ENCODE measurements at regions not wholly inside any gene's neighbourhood (a gene's known extent, or its start where the extent isn't known, plus 50 kb on each side); places are given as distances from the start of the nearest gene placed in this dataset.

DNA sequence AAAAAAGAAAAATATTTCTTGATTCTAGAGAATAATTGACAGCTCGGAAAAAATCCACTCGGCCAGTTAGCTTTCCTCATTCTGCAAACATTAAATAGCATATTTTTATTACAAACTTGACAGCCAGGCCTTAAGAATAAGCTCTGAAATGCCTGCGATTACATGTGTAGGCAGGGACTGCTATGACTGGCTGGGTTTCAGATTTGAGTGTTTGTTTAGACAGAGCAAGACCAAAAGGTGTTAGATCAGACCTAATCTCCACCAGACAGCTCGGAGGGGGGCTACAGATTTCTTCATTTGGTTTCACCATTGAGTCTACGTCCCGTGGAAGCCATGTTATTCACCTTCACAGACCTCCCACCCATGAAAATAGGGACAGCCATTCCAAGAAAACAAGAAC lies 192.1 kb upstream of the ADAMTS5 start:
- TF ChIP-seq, protein P1, sequence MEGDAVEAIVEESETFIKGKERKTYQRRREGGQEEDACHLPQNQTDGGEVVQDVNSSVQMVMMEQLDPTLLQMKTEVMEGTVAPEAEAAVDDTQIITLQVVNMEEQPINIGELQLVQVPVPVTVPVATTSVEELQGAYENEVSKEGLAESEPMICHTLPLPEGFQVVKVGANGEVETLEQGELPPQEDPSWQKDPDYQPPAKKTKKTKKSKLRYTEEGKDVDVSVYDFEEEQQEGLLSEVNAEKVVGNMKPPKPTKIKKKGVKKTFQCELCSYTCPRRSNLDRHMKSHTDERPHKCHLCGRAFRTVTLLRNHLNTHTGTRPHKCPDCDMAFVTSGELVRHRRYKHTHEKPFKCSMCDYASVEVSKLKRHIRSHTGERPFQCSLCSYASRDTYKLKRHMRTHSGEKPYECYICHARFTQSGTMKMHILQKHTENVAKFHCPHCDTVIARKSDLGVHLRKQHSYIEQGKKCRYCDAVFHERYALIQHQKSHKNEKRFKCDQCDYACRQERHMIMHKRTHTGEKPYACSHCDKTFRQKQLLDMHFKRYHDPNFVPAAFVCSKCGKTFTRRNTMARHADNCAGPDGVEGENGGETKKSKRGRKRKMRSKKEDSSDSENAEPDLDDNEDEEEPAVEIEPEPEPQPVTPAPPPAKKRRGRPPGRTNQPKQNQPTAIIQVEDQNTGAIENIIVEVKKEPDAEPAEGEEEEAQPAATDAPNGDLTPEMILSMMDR (conservative IDR thresholded peaks at IDR 0.05; ENCODE audit: low read length) = no peak
- no peak for TF ChIP-seq EZH2phosphoT487 (IDR thresholded peaks at IDR 0.05; ENCODE audit: borderline replicate concordance)

Measured in Loucy (cell line).